ENCODE measurements at regions not wholly inside any gene's neighbourhood (a gene's known extent, or its start where the extent isn't known, plus 50 kb on each side); places are given as distances from the start of the nearest gene placed in this dataset.
"Not testable (repeated sequence)": the region's sequence is repeated elsewhere in the genome, so short reads cannot be mapped to it uniquely, and the experiment has no call there.

DNA sequence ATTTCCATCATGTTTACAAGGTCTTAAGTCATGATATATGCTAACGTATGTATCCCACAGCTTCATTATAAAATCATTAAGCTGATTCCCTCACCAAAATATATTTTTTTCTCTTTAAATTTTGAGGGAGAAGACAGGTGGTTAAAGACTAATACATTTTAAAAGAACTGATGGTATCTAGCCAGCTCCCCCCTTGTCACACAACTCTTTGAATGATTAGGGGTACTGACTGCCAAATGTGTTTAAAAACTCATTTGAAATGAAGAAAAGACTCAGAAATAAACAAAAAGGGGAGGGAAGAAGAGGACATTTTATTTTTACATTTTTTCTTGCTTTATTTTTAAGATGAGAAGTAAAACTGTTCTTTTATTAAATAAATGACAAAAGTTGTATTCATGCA, 805.3 kb downstream of the SATB2 start:
- DNase-seq (ENCODE audit: low read depth in 2 of 2, low spot score in 1 of 2), result no peak

DNA sequence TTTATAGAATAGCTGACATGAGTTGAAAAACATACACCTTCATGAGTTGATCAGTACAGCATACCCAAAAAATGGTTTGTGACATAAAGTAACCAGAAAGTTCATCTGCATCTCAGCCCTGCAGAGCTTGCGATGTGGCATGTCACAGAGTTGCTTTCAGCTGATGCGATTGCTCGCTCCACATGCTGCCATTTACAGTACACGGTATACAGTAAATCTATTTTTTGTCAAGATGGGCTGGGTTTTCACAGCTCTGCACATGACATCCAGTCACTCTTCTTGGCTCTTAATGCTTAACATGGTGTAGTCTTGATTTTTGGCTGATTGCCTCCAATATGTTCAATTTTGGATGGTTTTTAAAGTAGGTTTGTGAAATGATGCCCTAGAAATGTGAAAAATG, 811.9 kb downstream of the SATB2 start:
- DNase-seq (ENCODE audit: low read depth in 2 of 2, low spot score in 1 of 2), result no peak

DNA sequence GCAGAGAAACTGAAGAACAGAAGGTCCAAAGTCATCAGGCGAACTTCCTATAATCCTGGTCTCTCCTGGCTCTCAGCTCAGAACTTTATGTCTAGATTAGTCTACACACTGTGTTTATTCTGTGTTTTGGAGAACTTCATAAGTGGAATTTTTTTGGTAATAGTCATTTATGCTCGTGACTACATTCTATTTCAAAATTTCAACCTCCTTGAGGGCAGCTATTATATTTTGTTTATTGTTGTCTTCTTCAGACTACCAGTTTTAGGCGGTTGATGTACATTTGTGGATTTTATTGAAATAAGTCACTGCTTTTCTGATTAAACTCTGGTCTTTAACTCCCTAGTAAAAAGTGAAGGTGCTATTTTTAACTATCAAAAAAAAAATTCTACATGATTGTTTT, 816.6 kb downstream of the SATB2 start:
- no peak for DNase-seq (ENCODE audit: low read depth in 2 of 2, low spot score in 1 of 2)

DNA sequence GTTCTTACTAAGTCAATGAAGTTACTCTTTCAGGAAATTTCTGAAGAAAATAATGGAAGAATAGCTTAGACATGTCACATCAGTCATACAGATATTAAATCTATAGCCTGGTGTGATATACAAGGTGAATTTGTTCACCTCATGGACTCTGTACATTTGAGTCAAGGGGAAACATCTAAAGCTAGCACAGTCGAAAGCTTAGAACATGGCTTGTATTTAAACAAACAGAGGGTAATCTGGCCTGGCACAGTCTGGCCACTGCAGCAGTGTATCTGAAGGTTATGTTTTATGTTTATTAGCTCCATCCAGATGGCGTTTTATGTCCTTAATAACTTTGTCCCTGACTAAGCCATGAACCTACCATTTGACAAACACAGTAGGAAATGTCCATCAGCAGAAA, 817.3 kb downstream of the SATB2 start:
- no peak for DNase-seq (ENCODE audit: low read depth in 2 of 2, low spot score in 1 of 2)

DNA sequence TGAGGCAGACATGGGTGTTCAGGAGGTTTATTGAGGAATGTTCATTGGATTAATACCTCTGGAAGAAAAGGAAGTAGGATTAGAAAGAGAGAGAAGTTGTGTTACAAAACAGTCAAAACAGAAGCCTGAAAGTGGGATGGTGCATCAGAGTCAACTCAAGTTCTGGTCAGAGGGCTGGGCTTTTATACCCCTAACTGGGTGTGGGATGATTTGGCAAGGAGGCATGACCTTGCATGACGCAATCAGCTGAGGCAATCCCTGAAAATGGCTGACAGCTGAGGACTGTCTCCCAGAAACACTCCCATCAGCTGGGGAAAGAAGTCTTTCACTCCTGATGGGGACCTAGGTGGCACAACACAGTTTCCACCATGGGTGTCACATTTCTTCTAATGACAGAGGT, 818.2 kb downstream of the SATB2 start:
- no peak for DNase-seq (ENCODE audit: low read depth in 2 of 2, low spot score in 1 of 2)

DNA sequence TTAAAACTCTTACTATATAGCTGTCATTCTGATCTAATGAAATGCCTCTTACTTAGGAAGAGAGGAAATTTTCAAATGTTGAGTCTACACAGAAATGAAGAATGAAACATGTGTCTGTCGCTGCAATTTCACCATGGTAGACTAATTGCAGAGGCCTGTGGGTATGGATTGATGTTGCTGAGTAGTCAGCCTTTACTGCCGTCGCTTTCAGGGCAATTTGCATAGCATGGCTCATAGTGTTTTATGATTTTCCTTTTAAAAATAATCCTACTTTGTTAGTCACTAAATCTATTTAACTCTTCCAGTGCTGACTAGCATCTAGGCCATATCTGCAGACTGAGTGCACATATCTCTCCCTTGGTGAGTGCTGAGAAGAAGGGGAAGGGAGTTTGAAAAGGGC, 819.2 kb downstream of the SATB2 start:
- no peak for DNase-seq (ENCODE audit: low read depth in 2 of 2, low spot score in 1 of 2)

DNA sequence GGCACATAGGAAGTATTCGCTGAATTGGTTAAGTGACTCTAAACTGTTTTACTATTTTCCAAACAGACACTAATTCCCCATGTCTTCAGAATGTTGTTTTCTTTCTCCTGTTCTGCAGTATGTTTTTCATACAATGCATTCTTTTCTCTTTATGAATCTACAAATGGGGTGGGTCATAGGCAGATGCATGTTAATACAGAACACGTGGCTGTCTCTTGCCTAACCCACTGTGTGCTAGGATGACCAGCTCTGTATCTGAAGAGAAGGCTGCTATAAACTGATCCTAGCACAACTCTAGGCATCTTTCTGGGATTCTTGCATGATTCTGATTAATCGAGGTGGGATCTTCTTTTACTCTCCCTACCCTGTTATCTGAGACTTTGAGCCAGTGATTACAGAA, 826.0 kb downstream of the PLCL1 start:
- DNase-seq (ENCODE audit: low read depth in 2 of 2, low spot score in 1 of 2), result no peak

DNA sequence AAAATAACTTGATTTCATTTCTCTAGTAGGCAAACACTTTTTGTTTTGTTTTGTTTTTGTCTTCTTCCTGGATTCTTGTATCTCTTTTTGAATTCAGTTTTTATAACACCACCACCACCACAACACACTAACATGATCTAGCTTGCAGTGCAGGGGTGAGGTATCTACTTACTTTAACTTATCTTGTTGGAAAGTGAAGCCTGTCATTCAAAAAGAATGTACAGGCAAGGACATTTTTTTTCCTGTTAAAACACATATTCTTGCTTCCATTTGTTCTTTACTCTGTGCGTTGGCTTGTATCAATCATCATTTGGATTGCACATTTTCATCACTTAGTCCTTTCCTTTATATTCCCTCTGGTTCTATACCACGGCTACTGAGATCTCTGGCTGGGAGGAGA, 824.2 kb downstream of the PLCL1 start:
- DNase-seq (ENCODE audit: low read depth in 2 of 2, low spot score in 1 of 2), result no peak

DNA sequence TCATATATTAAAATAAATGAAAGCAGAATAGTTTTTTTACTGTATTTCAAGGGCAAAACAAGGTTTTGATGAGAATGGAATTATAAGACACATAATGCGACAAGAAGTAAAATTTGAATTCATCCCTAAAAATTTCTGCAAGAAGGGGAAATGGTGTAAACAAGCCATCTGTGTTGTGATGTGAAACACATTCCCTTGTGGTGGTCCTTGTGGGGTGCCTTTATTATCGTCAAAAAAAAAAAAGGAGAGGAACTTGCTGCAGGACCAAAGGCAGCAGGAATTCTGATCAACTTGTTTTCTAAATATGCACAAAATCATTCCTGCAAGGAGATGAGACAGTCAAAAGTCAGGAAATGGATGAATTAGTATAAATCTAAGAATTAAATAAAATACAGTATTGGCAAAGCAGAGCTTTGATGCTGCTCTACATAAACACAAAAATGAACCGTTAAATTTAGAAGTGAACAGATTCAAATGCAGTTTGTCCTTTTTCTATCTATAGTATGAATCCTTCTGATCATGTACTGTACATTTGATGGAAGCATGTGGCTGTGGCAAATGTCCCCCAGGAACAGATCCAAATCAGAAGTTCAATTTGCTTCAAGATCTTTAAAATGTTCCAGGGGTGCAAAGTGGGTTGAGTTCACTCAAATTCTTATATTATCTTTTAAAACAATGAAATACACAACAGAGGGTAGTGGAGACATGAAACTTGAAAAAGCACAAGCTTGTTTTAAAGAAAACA, 818.8 kb downstream of the PLCL1 start:
- DNase-seq (ENCODE audit: low read depth in 2 of 2, low spot score in 1 of 2), result no peak

DNA sequence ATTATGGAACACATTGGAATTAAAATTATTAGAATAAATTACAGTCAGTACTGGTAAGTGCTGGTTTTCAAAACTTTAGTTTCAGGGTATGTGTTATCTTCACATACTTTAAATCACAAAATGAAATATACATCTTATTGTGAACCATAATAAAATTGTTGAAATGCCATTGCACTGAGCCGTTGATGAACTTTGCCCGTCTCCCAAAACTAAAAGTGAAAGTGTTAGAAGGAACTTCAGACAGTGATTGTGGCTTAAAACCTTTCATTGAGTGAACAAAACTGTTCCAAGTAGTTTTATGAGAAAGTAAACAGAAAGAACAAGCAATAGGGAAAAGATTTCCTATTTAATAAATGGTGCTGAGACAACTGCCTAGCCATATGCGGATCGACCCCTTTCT, 811.6 kb downstream of the PLCL1 start:
- no peak for DNase-seq (ENCODE audit: low read depth in 2 of 2, low spot score in 1 of 2)

DNA sequence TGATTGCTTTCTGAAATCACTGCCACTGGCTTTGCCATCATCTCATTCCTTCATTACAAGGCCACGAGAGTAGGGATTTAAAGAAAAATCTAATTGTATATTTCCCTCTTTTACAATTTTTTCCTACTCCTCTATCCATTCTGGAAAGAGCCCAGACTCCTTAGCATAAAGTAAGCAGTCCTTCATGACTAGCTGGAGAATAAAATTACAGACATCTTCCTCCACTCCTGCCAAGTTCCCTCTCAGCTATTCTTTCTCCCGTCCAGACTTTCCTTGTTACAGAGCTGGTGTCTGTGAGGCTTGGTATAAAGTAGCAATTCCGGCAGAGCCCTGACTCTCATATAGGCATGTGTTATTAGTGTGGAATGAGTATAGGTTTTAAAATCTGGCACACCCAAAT, 806.8 kb downstream of the PLCL1 start:
- no peak for DNase-seq (ENCODE audit: low read depth in 2 of 2, low spot score in 1 of 2)

DNA sequence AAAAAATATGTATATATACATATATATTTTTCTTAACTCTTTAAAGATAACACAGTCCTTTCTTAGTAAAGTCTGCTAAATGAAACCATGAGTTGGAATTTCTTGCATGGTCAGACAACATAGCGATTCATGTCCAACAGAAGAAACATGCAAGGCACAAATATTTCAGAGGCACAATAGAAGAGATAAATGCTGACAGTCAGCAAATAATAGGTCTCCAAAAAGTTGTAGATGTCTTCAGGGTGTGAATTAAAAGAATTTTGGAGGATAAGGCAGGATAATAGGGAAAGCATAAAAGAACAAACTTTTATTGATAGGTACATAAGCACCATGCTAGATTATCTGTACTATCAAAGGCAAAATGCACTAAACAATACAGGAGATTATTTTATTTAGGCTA, 800.2 kb downstream of the PLCL1 start:
- no peak for DNase-seq (ENCODE audit: low read depth in 2 of 2, low spot score in 1 of 2)

DNA sequence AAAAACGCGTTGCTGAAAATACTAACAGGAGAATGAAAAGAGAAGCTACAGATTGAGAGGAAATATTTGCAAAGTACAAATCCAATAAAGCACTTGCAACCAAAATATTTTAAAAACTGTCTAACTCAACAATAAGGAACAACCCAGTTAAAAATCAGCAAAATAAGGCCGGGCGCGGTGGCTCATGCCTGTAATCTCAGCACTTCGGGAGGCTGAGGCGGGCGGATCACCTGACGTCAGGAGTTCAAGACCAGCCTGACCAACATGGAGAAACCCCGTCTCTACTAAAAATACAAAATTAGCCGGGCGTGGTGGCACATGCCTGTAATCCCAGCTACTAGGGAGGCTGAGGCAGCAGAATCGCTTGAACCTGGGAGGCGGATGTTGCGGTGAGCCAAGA, 798.6 kb downstream of the PLCL1 start:
- not testable (repeated sequence) for DNase-seq (ENCODE audit: low read depth in 2 of 2, low spot score in 1 of 2)

DNA sequence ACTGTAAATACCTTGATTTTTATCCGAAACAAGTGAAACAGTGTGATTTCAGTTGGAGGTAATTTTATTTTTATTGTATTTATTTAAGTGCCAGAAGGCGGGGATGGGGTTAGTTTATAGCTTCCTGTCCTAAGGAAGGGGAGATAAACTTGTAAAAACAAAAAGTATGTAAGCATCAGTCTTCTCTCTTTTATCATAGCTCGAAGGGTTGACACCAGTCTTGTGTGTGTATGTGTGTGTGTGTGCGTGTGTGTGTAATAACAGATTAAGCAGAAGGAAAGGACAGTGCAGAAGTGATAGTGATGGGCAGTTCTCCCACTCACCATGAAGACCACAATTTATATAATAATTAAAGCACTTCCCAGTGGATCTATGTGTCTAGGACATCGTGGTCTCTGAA, 793.3 kb downstream of the PLCL1 start:
- DNase-seq (ENCODE audit: low read depth in 2 of 2, low spot score in 1 of 2), result no peak

DNA sequence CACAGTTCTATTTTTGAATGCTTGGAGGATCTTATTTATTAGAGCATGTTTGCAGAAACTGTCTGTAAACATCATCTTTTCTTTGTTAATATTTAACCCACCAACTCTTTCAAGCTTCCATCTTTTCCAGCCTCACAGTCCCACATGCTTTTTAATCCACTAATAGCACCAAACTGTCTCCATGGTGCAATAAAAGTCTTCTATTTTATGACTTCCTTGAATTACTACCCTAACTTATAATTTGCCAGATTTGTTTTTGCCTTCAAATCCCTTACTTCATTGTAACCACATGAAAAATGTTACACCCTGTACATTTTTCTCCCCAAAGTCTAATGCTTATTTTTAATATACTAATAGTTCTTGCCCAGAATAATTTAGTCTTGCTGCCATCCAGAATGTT, 792.6 kb downstream of the PLCL1 start:
- no peak for DNase-seq (ENCODE audit: low read depth in 2 of 2, low spot score in 1 of 2)

DNA sequence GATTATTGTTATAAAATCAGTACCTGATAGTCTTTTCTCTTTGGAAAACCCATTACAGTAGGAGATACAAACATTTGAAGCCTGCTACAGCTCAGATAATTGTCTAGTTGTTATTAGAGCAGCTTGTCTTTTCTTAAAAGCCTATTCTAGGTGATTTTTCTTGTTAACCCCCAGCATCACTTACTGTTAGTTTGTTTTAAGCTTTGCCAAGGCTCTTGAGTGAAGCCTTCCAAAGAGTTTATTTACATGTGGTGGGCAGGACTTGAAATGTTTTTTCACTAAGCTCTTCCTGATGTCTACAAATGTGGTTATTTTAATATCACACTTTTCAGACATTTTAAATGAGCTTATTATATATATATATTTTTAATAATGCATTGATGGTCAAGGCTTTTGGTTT, 791.3 kb downstream of the PLCL1 start:
- no peak for DNase-seq (ENCODE audit: low read depth in 2 of 2, low spot score in 1 of 2)

DNA sequence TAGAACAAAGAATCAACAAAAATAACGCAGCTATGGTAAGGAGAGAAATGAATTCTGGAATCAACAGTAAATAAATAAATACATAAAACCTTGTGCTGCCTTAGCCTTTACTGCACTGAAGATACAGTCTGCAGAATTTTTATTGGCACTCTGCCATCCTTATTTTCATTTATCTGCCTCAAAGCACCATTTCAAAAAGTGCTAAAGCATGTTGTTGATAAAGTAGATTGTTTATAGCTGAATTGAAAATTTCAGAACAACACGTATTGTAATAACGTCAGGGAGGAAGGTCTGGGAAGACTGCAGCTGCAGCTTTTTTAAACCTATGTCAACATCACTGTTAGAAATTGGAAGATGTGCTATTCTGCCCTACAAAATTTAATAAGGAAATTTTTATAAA, 787.2 kb downstream of the PLCL1 start:
- no peak for DNase-seq (ENCODE audit: low read depth in 2 of 2, low spot score in 1 of 2)

DNA sequence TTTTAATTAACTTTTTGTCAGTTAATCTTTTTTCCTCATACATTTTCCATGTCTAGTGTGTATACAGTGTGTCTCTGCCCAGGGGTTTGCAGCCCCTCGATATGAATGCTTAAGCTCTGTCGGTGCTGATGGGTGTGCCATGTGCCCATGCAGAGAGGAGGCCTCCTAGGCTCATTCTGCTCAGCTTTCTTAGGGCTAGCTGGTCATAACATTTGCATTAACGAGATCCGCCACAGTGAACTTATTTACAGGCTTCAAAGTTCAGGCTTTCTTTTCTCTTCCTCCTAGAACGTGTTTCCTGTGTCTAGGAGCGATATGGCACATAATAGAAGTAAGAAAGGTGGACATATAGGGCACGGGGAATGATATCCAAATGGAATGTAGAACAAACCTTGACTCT, 783.3 kb downstream of the PLCL1 start:
- no peak for DNase-seq (ENCODE audit: low read depth in 2 of 2, low spot score in 1 of 2)

DNA sequence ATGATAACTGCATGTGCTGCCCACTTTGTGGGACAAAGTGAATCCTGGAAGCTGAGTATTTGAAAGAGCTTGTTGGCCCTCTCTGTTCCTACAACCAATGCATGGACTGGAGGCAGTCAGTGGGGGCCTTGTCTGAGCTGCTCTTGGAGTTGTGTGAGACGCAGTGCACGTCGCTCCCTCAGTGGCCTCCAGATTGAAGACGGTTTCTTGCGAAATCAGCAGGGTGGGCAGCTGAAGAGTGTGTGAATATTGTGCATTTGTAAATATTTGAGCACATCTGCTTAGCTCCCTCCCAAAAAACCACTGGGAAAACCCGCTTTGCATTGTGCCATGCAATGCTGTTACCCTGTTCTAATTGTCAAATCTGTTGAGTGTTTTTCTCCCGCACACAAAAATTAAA, 782.8 kb downstream of the PLCL1 start:
- DNase-seq (ENCODE audit: low read depth in 2 of 2, low spot score in 1 of 2), result no peak

DNA sequence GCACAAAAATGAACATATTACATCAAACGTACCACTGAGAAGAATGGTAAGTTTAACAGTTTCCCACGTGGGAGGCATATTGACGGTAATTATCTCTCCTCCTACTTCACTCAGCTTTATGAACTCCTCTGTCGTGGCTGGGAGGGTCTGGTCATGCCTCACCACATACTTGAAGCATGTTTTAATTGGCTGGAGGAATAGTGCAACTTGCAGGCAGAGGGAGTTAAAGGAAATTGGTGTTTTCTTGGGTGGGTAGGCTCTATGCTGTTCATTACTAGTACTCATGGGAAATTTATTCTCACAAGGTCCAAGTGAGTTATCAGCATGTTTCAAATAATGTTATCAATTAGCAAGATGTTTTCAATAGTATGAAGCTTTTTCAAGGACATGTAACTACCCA, 767.0 kb downstream of the PLCL1 start:
- no peak for DNase-seq (ENCODE audit: low read depth in 2 of 2, low spot score in 1 of 2)

DNA sequence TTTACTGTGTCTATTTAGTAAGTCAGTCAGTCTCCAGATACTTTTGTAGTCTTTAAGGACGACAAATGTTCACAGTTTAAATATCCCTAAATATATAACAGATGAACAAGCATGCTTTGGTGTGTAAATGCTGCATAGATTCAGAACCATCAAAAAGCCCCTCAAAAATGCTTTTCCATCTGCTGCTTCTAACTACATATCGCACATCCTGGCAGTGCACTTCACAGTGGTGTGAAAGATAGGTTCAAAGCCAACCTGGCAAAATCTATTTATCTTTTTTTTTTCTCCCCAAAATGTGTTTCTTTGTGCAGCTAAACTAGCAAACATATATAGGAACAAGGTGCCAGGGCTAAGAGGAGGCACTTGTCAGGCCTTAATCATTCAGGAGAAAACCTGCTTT, 753.8 kb downstream of the PLCL1 start:
- DNase-seq (ENCODE audit: low read depth in 2 of 2, low spot score in 1 of 2), result no peak

DNA sequence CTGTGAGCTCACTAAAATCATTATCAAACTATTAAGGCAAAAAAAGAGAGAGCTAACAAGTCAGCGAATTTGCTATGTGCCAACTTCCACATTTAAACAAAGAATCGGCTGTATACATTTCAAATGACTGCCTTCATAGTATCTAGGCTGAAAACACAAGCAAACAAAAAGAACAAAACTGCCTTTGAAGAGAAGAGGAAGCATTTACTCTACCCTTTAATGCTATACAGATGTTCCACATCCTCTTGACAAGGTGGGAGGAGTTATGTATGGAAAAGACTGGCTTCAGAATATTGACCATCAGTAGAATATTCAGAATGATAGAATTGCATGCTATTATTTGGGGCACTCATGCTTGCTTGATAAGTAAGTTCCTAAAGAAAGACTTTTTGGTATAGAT, 741.7 kb downstream of the PLCL1 start:
- DNase-seq (ENCODE audit: low read depth in 2 of 2, low spot score in 1 of 2), result no peak

DNA sequence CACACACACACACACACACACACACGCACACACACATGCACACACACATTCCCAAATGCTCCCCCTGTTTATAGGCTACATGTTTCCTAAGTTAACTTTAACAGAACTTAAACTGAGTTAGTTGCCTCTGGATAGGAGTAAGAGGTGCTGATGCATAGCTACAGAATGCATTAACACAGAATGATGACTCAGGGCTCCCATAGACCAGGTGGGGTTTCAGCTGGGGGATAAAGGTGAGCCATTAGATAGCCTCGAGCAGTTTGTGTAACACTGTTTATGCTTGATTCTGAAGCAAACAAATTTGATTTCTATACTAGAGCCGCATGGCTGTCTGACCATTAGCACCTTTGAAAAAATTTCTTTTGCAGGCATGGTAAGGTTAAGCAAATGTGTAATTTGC, 741.0 kb downstream of the PLCL1 start:
- DNase-seq (ENCODE audit: low read depth in 2 of 2, low spot score in 1 of 2), result no peak

DNA sequence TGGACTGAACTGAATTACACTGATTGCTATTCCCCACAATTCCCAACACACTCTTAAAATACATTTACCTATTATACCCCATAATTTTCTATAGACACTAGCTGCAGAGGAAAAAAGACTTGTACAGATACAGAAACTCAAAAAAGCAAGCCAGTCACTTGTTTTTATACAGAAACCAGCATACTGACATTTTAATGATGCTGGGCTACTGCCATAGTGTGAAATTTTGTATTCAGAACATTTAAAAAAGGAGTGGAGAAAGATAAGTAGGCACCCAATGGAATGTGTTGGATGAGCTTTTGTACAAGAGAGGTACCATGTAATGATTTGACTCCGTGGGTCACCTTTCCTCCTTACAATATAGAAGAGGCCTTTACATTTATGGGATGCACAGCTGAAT, 740.1 kb downstream of the PLCL1 start:
- no peak for DNase-seq (ENCODE audit: low read depth in 2 of 2, low spot score in 1 of 2)
